HG03175 (cell line): ENCODE measurements at regions not wholly inside any gene's neighbourhood (a gene's known extent, or its start where the extent isn't known, plus 50 kb on each side); places are given as distances from the start of the nearest gene placed in this dataset.
"Not testable (repeated sequence)": the region's sequence is repeated elsewhere in the genome, so short reads cannot be mapped to it uniquely, and the experiment has no call there.

Source experiments
- ATAC-seq: cut with Tn5 transposase; IDR thresholded peaks from one replicate; pipeline ENCODE4 v1.9.1; 2021; ENCODE audit warnings: mild to moderate bottlenecking, moderate library complexity; ENCODE audit not compliant: unreplicated experiment

- ATAC-seq, result not testable (repeated sequence)
These were observed 355.9 kb upstream of the ARID1B start for GRCh38 chr6:156421301-156421700.

DNA sequence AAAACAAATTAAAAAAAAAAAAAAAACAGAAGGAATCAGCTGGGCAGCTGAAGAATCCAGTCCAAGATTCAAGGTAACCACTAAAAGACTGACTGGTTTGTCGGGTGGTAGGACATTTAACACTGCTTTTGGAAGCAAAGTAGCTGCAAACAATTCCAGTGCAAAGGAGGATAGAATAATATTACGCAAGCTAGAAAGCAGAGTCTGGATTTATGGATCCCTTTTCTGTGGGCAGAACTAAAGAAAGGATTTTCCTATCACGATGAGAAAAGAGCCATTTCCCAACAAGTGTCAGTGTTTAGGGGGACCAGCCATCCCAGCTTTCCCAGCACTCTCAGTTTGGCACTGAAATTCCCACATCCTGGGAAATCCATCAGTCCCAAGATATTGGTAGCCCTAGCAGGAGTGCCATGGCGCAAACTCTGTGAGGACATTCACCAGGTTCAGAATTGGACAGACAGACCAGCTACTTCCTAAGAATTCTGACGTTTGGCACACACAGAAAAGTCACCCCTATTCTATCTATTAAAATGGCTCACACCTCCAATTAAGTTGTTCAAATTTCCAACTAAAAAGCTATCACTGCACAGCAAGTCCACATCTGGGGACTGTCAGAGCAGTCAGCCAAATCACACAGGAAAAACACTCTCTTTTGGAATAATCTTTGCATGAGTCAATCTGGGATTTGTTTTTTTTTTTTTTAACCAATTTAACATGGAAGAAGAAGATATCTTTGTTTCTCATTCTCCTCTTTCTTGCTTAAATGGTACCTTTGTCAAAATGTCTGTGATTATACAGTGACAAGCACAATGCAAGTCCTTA, 356.8 kb upstream of the ARID1B start:
- no peak for ATAC-seq

- no peak for ATAC-seq
These were observed 357.6 kb upstream of the ARID1B start for GRCh38 chr6:156419594-156419993.

DNA sequence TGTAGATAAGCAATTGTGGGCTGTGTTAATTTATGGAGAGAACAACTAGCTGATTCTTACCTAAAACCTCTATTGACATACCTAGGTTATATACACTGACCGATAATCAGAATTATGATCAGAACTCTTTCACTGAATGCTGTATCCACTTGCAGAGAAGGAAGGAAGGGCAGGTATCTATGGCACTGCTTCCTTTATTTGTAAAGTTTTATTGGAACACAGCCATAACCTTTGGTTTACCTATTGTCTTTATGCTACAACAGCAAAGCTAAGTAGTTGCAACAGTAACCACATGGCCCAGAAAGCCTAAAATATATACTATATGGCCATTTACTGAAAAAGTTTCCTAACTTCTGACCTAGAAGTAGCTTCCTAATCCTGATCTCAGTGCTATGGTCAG, 358.9 kb upstream of the ARID1B start:
- no peak for ATAC-seq

DNA sequence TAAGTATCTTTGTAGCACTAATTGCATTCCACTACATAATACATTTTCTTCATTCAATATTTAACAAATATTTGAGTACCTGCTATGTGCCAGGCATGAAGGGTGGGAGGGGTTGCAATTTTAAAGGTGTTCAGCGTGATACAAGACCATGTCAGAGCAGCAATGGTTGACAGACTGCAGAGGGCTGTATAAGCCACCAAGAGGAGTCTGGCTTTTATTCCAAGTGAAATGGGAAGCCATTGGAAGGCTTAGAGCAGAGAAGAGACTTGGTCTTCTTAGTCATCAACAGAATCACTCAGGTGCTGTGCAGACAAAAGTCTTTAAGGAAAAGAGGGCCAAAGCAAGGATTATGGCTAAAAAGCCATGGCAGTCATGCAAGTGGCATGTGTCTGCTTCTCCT, 360.8 kb upstream of the ARID1B start:
- no peak for ATAC-seq

- ATAC-seq, result no peak
These were observed 364.0 kb upstream of the ARID1B start for GRCh38 chr6:156413154-156413553.

- ATAC-seq, result peak; percentile 41
These were observed 366.5 kb upstream of the ARID1B start for GRCh38 chr6:156410649-156411048.

- ATAC-seq, result no peak
These were observed 368.5 kb upstream of the ARID1B start for GRCh38 chr6:156408655-156409054.

- no peak for ATAC-seq
These were observed 369.8 kb upstream of the ARID1B start for GRCh38 chr6:156407334-156407733.

- ATAC-seq, result no peak
These were observed 370.5 kb upstream of the ARID1B start for GRCh38 chr6:156406688-156407087.

- no peak for ATAC-seq
These were observed 371.1 kb upstream of the ARID1B start for GRCh38 chr6:156406099-156406498.

DNA sequence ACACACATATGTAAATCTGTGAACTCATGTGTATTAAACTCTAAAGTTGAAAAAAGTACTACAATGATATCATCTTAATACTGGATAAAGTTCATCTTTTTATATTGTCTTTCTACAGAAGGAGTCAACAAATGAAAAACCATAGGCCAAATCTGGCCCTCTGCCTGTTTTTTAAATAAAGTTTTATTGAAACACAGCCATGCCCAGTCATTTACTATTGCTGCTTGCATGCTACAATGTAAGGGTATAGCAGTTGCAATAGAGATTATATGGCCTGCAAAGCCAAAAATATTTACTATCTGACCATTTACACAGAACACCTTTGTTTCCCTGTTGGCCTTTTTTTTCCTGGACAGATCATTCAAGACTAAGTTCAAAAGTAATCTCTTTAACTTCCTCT, 374.6 kb upstream of the ARID1B start:
- no peak for ATAC-seq

GRCh38 chr6:156402227-156402626, 375.0 kb upstream of the ARID1B start:
- ATAC-seq, result no peak

- no peak for ATAC-seq
These were observed 376.7 kb upstream of the ARID1B start for GRCh38 chr6:156400487-156400886.

DNA sequence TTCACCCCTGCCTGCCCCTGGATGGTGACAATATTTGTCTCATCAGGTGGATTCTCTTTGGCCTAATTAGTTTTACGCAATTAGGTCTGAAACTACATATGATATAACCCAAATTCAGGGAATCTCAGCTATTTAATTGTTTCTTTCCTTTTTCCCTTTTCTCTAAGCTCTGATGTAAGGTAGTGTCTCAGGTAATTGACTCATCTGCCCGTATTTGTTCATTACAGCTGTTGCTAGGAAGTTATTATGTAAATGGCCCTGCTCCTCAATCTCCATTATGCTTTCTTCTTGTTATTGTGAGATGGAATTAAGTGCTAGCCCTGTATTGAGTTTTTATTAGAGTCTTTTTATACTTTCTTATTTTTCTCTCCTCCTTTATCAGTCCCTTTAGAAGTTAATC, 378.2 kb upstream of the ARID1B start:
- ATAC-seq, result no peak

DNA sequence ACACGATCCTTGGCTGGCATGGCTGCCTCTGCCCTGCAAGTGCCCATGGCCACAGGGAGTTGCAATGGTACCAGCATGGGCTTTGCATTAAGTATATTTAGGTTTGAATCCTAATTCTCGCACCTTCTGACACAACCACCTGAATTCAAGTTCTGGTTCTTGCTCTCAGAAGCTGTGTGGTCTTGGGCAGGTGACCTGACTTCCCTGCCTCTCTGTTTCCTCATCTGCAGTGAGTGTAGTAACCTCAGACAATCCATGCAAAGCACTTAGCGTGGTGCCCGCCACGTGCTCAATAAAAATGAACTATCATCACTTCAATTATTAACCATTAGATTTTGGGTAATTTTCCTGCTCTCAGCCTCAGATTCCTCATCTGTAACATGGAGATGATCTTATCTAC, 378.8 kb upstream of the ARID1B start:
- ATAC-seq, result no peak

GRCh38 chr6:156396791-156397418, 380.3 kb upstream of the ARID1B start:
- no peak for ATAC-seq

DNA sequence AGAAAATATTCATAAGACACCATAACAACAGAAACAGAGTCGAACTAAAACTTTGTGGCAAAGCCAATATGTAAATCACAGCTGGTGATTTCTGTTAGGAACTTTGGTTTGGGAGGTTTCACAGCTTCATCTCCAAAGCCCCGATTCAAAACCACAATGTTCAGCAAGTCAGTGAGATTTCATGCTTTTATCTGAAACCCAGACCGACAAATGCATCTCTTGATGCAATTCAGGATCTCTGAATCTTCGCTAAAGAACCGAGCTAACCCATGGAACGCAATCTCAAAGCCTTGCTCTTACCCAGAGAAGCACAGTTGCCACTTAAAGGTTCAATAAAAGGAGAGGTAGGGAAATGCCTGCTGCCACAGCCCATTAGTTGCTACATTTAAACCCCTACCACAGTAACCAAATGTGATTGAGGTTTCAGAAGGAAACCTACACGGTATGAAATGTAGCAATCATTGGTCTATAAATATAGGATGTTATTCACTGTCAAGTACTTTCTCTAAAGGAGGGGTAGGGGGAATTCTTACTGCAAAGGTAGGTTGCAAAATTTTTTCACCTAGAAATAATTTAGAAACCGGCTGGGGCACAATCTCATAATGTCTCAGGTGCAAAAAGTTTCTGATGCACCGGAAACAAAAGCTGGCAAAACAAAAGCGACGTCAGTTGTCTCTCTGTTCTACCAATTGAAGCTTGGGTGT, 381.0 kb upstream of the ARID1B start:
- ATAC-seq, result peak; percentile 61

- peak; percentile 39 for ATAC-seq
These were observed 381.9 kb upstream of the ARID1B start for GRCh38 chr6:156395276-156395675.

DNA sequence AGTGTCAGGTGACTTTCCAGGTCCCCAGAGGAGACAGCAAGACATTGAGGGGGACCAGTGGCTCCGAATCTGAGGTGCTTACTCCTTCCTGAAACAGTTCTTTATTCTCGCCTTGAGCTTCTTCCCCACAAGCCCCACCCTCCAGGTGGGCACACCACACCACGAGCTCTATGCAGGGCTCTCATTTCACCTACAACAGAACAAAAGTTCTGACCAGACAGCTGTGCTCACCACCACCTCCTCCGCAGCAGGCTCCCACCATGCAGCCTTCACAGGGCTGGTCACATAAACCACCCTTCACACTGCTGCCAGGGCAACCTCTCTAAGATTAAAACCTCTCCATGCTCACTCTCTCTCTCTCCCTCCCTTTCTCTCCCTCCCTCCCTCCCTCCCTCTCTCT, 384.5 kb upstream of the ARID1B start:
- no peak for ATAC-seq

DNA sequence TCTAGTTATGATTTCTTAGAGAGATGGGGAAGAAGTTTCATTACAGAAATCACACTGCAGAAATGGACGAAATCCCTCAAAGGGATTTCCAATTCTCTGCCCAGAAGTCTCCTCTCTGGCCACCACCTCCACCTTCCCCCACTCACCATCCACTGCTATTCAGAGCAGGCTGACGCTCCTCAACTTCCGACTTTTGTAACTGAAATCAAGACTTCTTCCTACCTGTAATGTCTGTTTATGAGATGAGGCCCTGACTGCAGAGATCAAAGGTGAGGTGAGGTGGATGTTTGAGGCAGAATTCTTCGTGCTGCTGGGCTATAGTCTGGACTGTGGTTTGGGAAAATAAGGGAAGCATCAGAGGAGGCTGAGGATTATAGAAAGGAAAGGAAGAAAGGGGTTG, 385.2 kb upstream of the ARID1B start:
- no peak for ATAC-seq
